ELF-1 (cell line): ENCODE measurements at regions not wholly inside any gene's neighbourhood (a gene's known extent, or its start where the extent isn't known, plus 50 kb on each side); places are given as distances from the start of the nearest gene placed in this dataset.

Experiments used
- DNase-seq: peaks from one replicate; pipeline ENCODE4 v3.0.0-alpha.2; 2016; ENCODE audit warnings: low read depth, low spot score

GRCh38 chr2:20560011-20560410, 90.9 kb downstream of the HS1BP3 start:
- no peak for DNase-seq

GRCh38 chr2:20560891-20561636, 89.8 kb downstream of the HS1BP3 start:
- DNase-seq, result peak; percentile 55

GRCh38 chr2:20561637-20562454, 89.1 kb downstream of the HS1BP3 start:
- DNase-seq, result peak; percentile 51

- peak; percentile 82 for DNase-seq
Observed at GRCh38 chr2:20562540-20563225, 88.2 kb downstream of the HS1BP3 start.

GRCh38 chr2:20563251-20563650, 87.6 kb downstream of the HS1BP3 start:
- no peak for DNase-seq

GRCh38 chr2:20563833-20564232, 87.1 kb downstream of the HS1BP3 start:
- DNase-seq, result no peak

- no peak for DNase-seq
Observed at GRCh38 chr2:20565101-20565622, 85.7 kb downstream of the HS1BP3 start.

GRCh38 chr2:20565623-20566236, 85.2 kb downstream of the HS1BP3 start:
- DNase-seq, result peak; percentile 48

- DNase-seq, result no peak
Observed at GRCh38 chr2:20566331-20566730, 84.6 kb downstream of the HS1BP3 start.

- peak; percentile 96 for DNase-seq
Observed at GRCh38 chr2:20567159-20567925, 83.6 kb downstream of the HS1BP3 start.
